ENCODE measurements at regions not wholly inside any gene's neighbourhood (a gene's known extent, or its start where the extent isn't known, plus 50 kb on each side); places are given as distances from the start of the nearest gene placed in this dataset.

GRCh38 chr5:174589011-174589410, 135.4 kb upstream of the MSX2 start:
- TF ChIP-seq, protein P1, sequence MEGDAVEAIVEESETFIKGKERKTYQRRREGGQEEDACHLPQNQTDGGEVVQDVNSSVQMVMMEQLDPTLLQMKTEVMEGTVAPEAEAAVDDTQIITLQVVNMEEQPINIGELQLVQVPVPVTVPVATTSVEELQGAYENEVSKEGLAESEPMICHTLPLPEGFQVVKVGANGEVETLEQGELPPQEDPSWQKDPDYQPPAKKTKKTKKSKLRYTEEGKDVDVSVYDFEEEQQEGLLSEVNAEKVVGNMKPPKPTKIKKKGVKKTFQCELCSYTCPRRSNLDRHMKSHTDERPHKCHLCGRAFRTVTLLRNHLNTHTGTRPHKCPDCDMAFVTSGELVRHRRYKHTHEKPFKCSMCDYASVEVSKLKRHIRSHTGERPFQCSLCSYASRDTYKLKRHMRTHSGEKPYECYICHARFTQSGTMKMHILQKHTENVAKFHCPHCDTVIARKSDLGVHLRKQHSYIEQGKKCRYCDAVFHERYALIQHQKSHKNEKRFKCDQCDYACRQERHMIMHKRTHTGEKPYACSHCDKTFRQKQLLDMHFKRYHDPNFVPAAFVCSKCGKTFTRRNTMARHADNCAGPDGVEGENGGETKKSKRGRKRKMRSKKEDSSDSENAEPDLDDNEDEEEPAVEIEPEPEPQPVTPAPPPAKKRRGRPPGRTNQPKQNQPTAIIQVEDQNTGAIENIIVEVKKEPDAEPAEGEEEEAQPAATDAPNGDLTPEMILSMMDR (conservative IDR thresholded peaks at IDR 0.05; ENCODE audit: low read length), result no peak
- TF ChIP-seq EZH2phosphoT487 (IDR thresholded peaks at IDR 0.05; ENCODE audit: borderline replicate concordance, low read depth, low read length), result no peak
- no peak overlapping the region for H3K4me2 ChIP-seq (ENCODE audit: low read length)
- H3K4me3 ChIP-seq (ENCODE audit: low read depth, low read length, poor library complexity, severe bottlenecking), result no peak overlapping the region
- no peaks in the 10 kb centered on the region for H3K9me2 ChIP-seq (ENCODE audit: insufficient read depth, low read length)
- ChIA-PET CTCF (ENCODE audit: unreplicated experiment) (no interaction called here), POLR2A (no interaction called here)
- H3K9me3 ChIP-seq (ENCODE audit: low read length), result no peaks in the 10 kb centered on the region
- intact Hi-C loops (cut with micrococcal nuclease; ENCODE audit: unreplicated experiment), result no loop called here
- no peaks in the 10 kb centered on the region for H3K79me2 ChIP-seq (ENCODE audit: insufficient read depth, low read depth, low read length)
- no peak overlapping the region for H3K27ac ChIP-seq (ENCODE audit: low read depth, low read length, poor library complexity, severe bottlenecking)
- DNase-seq (ENCODE audit: low spot score), result no peak
- no peaks in the 10 kb centered on the region for H3K36me3 ChIP-seq (ENCODE audit: insufficient read depth, low read length)
- H2AFZ ChIP-seq (ENCODE audit: low read length), result no peak overlapping the region
- BruUV-seq (replicated peaks), result no TSS peak
- H3K4me1 ChIP-seq (ENCODE audit: insufficient read depth, low read length, poor library complexity, severe bottlenecking), result no peaks in the 10 kb centered on the region
- no peaks in the 10 kb centered on the region for H4K20me1 ChIP-seq (ENCODE audit: insufficient read depth, low read length)

GRCh38 chr5:174589599-174589998, 134.8 kb upstream of the MSX2 start:
- no peak overlapping the region for H2AFZ ChIP-seq (ENCODE audit: low read length)

GRCh38 chr5:174590820-174591219, 133.6 kb upstream of the MSX2 start:
- ChIA-PET CTCF (ENCODE audit: unreplicated experiment) (no interaction called here), POLR2A (no interaction called here)
- no peaks in the 10 kb centered on the region for H4K20me1 ChIP-seq (ENCODE audit: insufficient read depth, low read length)
- H3K4me3 ChIP-seq (ENCODE audit: low read depth, low read length, poor library complexity, severe bottlenecking), result no peak overlapping the region
- no peak overlapping the region for H3K27ac ChIP-seq (ENCODE audit: low read depth, low read length, poor library complexity, severe bottlenecking)
- H3K9me3 ChIP-seq (ENCODE audit: low read length), result no peaks in the 10 kb centered on the region
- H3K36me3 ChIP-seq (ENCODE audit: insufficient read depth, low read length), result no peaks in the 10 kb centered on the region
- H3K79me2 ChIP-seq (ENCODE audit: insufficient read depth, low read depth, low read length), result no peaks in the 10 kb centered on the region
- no peak overlapping the region for H3K4me2 ChIP-seq (ENCODE audit: low read length)
- H3K4me1 ChIP-seq (ENCODE audit: insufficient read depth, low read length, poor library complexity, severe bottlenecking), result no peaks in the 10 kb centered on the region
- intact Hi-C loops (cut with micrococcal nuclease; ENCODE audit: unreplicated experiment), result no loop called here
- H2AFZ ChIP-seq (ENCODE audit: low read length), result no peak overlapping the region
- no TSS peak for BruUV-seq (replicated peaks)
- TF ChIP-seq, protein P1 (conservative IDR thresholded peaks at IDR 0.05; ENCODE audit: low read length), result no peak
- TF ChIP-seq EZH2phosphoT487 (IDR thresholded peaks at IDR 0.05; ENCODE audit: borderline replicate concordance, low read depth, low read length), result no peak
- no peak for DNase-seq (ENCODE audit: low spot score)
- no peaks in the 10 kb centered on the region for H3K9me2 ChIP-seq (ENCODE audit: insufficient read depth, low read length)

More at GRCh38 chr5:174589599-174589998, 134.8 kb upstream of the MSX2 start:
- no peaks in the 10 kb centered on the region for H3K79me2 ChIP-seq (ENCODE audit: insufficient read depth, low read depth, low read length)
- no peak overlapping the region for H3K4me2 ChIP-seq (ENCODE audit: low read length)
- H3K27ac ChIP-seq (ENCODE audit: low read depth, low read length, poor library complexity, severe bottlenecking), result no peak overlapping the region
- no peaks in the 10 kb centered on the region for H3K36me3 ChIP-seq (ENCODE audit: insufficient read depth, low read length)
- intact Hi-C loops (cut with micrococcal nuclease; ENCODE audit: unreplicated experiment), result no loop called here
- BruUV-seq (replicated peaks), result no TSS peak
- no peaks in the 10 kb centered on the region for H3K9me2 ChIP-seq (ENCODE audit: insufficient read depth, low read length)
- TF ChIP-seq, protein P1 (conservative IDR thresholded peaks at IDR 0.05; ENCODE audit: low read length), result no peak
- TF ChIP-seq EZH2phosphoT487 (IDR thresholded peaks at IDR 0.05; ENCODE audit: borderline replicate concordance, low read depth, low read length), result no peak
- POLR2A ChIA-PET, result no interaction called here
- DNase-seq (ENCODE audit: low spot score), result no peak
- CTCF ChIA-PET (ENCODE audit: unreplicated experiment), result no interaction called here
- no peaks in the 10 kb centered on the region for H4K20me1 ChIP-seq (ENCODE audit: insufficient read depth, low read length)
- H3K9me3 ChIP-seq (ENCODE audit: low read length), result no peaks in the 10 kb centered on the region
- no peak overlapping the region for H3K4me3 ChIP-seq (ENCODE audit: low read depth, low read length, poor library complexity, severe bottlenecking)
- H3K4me1 ChIP-seq (ENCODE audit: insufficient read depth, low read length, poor library complexity, severe bottlenecking), result no peaks in the 10 kb centered on the region

Measured in OCI-LY7 (cell line).